CD4-positive, CD25-positive, alpha-beta regulatory T cell (primary cell): ENCODE measurements at regions not wholly inside any gene's neighbourhood (a gene's known extent, or its start where the extent isn't known, plus 50 kb on each side); places are given as distances from the start of the nearest gene placed in this dataset.

ENCODE experiments used
- ATAC-seq, 2 donors: fragments of 150-1000 bp; cut with Tn5 transposase; one replicate each; pipeline ENCODE4 v1.10.0; 2021; ENCODE audit warnings: low read depth in 2 of 2, moderate number of reproducible peaks in 2 of 2, moderate library complexity in 1 of 2
- DNase-seq, 3 donors: peaks; one replicate each; pipeline versions ENCODE4 v3.0.0 to v3.0.0-alpha.2; 2012 to 2022; ENCODE audit warnings: mixed read lengths in 1 of 3
- H3K27ac ChIP-seq: one replicate; pipeline ENCODE4 v1.7.0; 2013; ENCODE audit warnings: mild to moderate bottlenecking, low read length; ENCODE audit not compliant: insufficient read depth, poor library complexity, severe bottlenecking
- H3K27me3 ChIP-seq: one replicate; pipeline ENCODE4 v1.7.0; 2013; ENCODE audit warnings: low read length; ENCODE audit not compliant: control insufficient read depth, insufficient read depth
- H3K36me3 ChIP-seq: one replicate; pipeline ENCODE4 v1.7.0; 2013; ENCODE audit warnings: mild to moderate bottlenecking, low read length, moderate library complexity; ENCODE audit not compliant: control insufficient read depth, insufficient read depth
- H3K4me1 ChIP-seq: 2 replicates; pipeline ENCODE4 v1.7.0; 2013; ENCODE audit warnings: mild to moderate bottlenecking, low read length; ENCODE audit not compliant: insufficient read depth, control insufficient read depth, poor library complexity, severe bottlenecking
- H3K4me3 ChIP-seq: one replicate; pipeline ENCODE4 v1.7.0; 2013; ENCODE audit warnings: low read depth, mild to moderate bottlenecking, low read length, moderate library complexity
- H3K9me3 ChIP-seq, 2 experiments: 1 replicate in 1 of 2; 2 replicates in 1 of 2; pipeline ENCODE4 v1.7.0; 2013; ENCODE audit warnings: low read length in 2 of 2, mild to moderate bottlenecking in 1 of 2, moderate library complexity in 1 of 2; ENCODE audit not compliant: control insufficient read depth in 2 of 2
- H3K27ac Mint-ChIP-seq, 3 donors: one replicate each; pipeline ENCODE4 v1.8.0; 2020 to 2022; ENCODE audit warnings: mild to moderate bottlenecking in 3 of 3, mixed read lengths in 3 of 3, moderate library complexity in 2 of 3
- H3K27me3 Mint-ChIP-seq: one replicate; pipeline ENCODE4 v1.8.0; 2022; ENCODE audit warnings: mild to moderate bottlenecking, mixed read lengths
- H3K36me3 Mint-ChIP-seq: one replicate; pipeline ENCODE4 v1.8.0; 2020; ENCODE audit warnings: mixed read lengths
- H3K4me1 Mint-ChIP-seq, 4 donors: one replicate each; pipeline ENCODE4 v1.8.0; 2020 to 2022; ENCODE audit warnings: mixed read lengths in 4 of 4, mild to moderate bottlenecking in 1 of 4
- H3K4me3 Mint-ChIP-seq, 4 donors: one replicate each; pipeline ENCODE4 v1.8.0; 2020 to 2022; ENCODE audit warnings: mild to moderate bottlenecking in 4 of 4, mixed read lengths in 4 of 4, moderate library complexity in 3 of 4
- H3K9me3 Mint-ChIP-seq, 7 donors: one replicate each; pipeline ENCODE4 v1.8.0; 2020 to 2022; ENCODE audit warnings: mixed read lengths in 7 of 7, mild to moderate bottlenecking in 3 of 7, moderate library complexity in 2 of 7

DNA sequence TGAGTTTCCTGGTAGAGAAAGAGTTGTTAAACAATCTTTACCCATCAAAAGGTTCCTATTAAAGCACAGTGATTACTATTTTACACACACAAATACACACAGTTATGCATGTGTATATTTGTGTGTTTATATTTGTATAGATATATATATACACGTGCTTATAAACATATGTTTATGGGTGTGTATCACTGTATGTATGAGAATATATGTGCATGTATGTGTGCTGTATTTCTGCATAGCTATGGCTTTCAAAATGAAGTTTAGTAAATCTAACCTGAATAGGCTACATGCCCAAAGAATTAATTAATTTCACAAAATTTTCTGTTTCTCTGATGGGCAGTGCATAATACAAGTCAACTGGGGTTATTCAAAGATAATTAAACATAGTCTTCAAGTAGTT is 723.1 kb upstream of the KIRREL3 start:
- Histone ChIP-seq H3K4me1 (no peaks in the 10 kb centered on the region), H3K9me3 (no peaks in the 10 kb centered on the region), H3K27ac (no peak overlapping the region), H3K27me3 (no peaks in the 10 kb centered on the region), H3K4me3 (no peak overlapping the region), H3K36me3 (no peaks in the 10 kb centered on the region)
- Mint-ChIP-seq H3K27me3 (no peaks in the 10 kb centered on the region), H3K36me3 (no peaks in the 10 kb centered on the region), H3K4me1 (no peaks in the 10 kb centered on the region), H3K27ac (no peak overlapping the region), H3K9me3 (peaks cover 0 to 4% (median 0%) of the 10 kb centered on the region in 7 donors), H3K4me3 (no peak overlapping the region)
- no peak for ATAC-seq
- no peak for DNase-seq

GRCh38 chr11:127713226-127713625 is 712.7 kb upstream of the KIRREL3 start:
- no peak overlapping the region for H3K27ac ChIP-seq
- no peak overlapping the region for H3K4me3 ChIP-seq
- ATAC-seq = no peak
- H3K27me3 Mint-ChIP-seq = peaks cover 3% of the 10 kb centered on the region
- no peaks in the 10 kb centered on the region for H3K4me1 Mint-ChIP-seq
- no peaks in the 10 kb centered on the region for H3K4me1 ChIP-seq
- no peaks in the 10 kb centered on the region for H3K36me3 ChIP-seq
- no peak overlapping the region for H3K4me3 Mint-ChIP-seq
- H3K36me3 Mint-ChIP-seq = no peaks in the 10 kb centered on the region
- H3K9me3 Mint-ChIP-seq = peaks cover 0 to 5% (median 1%) of the 10 kb centered on the region in 7 donors
- no peaks in the 10 kb centered on the region for H3K9me3 ChIP-seq
- no peak for DNase-seq
- no peak overlapping the region for H3K27ac Mint-ChIP-seq
- no peaks in the 10 kb centered on the region for H3K27me3 ChIP-seq

DNA sequence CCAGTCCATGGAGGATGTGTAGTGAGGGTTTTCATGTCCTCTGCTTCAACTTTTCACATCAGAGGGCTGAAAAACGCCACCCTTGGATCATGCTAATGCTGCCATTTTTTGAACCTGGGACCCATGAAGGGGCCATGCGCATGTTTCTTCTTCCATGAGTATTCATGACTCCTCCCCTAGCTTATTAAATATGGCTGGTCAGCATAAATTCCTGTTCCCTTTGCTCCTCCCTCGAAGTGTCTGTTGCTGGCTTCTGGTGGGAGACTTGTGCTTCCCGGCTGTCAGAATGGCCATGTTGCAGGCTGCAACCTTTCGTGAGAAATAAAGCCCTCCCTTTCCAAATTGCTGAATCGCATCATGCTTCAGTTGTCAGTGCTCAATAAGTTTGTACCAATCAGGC is 711.2 kb upstream of the KIRREL3 start:
- no peak overlapping the region for H3K27ac Mint-ChIP-seq
- DNase-seq = no peak
- H3K36me3 Mint-ChIP-seq = no peaks in the 10 kb centered on the region
- no peak overlapping the region for H3K4me3 Mint-ChIP-seq
- no peaks in the 10 kb centered on the region for H3K4me1 ChIP-seq
- H3K9me3 ChIP-seq = no peaks in the 10 kb centered on the region
- H3K27me3 ChIP-seq = no peaks in the 10 kb centered on the region
- H3K4me3 ChIP-seq = no peak overlapping the region
- peaks cover 0 to 5% (median 1%) of the 10 kb centered on the region in 7 donors for H3K9me3 Mint-ChIP-seq
- H3K27ac ChIP-seq = no peak overlapping the region
- no peaks in the 10 kb centered on the region for H3K36me3 ChIP-seq
- H3K27me3 Mint-ChIP-seq = peaks cover 4% of the 10 kb centered on the region
- no peak for ATAC-seq
- no peaks in the 10 kb centered on the region for H3K4me1 Mint-ChIP-seq

GRCh38 chr11:127710831-127711230 is 710.3 kb upstream of the KIRREL3 start:
- no peaks in the 10 kb centered on the region for H3K36me3 Mint-ChIP-seq
- no peaks in the 10 kb centered on the region for H3K4me1 ChIP-seq
- peaks cover 4% of the 10 kb centered on the region for H3K27me3 Mint-ChIP-seq
- H3K27me3 ChIP-seq = no peaks in the 10 kb centered on the region
- H3K9me3 Mint-ChIP-seq = peaks cover 0 to 3% (median under 1%) of the 10 kb centered on the region in 7 donors
- no peaks in the 10 kb centered on the region for H3K4me1 Mint-ChIP-seq
- no peak for ATAC-seq
- H3K4me3 Mint-ChIP-seq = no peak overlapping the region
- no peak overlapping the region for H3K4me3 ChIP-seq
- no peak overlapping the region for H3K27ac ChIP-seq
- no peaks in the 10 kb centered on the region for H3K36me3 ChIP-seq
- DNase-seq = no peak
- no peaks in the 10 kb centered on the region for H3K9me3 ChIP-seq
- no peak overlapping the region for H3K27ac Mint-ChIP-seq

GRCh38 chr11:127709960-127710359 is 709.4 kb upstream of the KIRREL3 start:
- Histone ChIP-seq H3K27me3 (no peaks in the 10 kb centered on the region), H3K27ac (no peak overlapping the region), H3K9me3 (no peaks in the 10 kb centered on the region), H3K4me1 (no peaks in the 10 kb centered on the region), H3K4me3 (no peak overlapping the region), H3K36me3 (no peaks in the 10 kb centered on the region)
- ATAC-seq (no peak), DNase-seq (no peak)
- Mint-ChIP-seq H3K36me3 (no peaks in the 10 kb centered on the region), H3K9me3 (peaks cover 0 to 5% (median 0%) of the 10 kb centered on the region in 7 donors), H3K4me3 (no peak overlapping the region), H3K4me1 (no peaks in the 10 kb centered on the region), H3K27ac (no peak overlapping the region), H3K27me3 (peaks cover 4% of the 10 kb centered on the region)

- H3K27me3 Mint-ChIP-seq = no peaks in the 10 kb centered on the region
- H3K4me3 Mint-ChIP-seq = no peak overlapping the region
- Histone ChIP-seq H3K27ac (no peak overlapping the region), H3K4me1 (no peaks in the 10 kb centered on the region), H3K27me3 (no peaks in the 10 kb centered on the region), H3K36me3 (no peaks in the 10 kb centered on the region), H3K4me3 (no peak overlapping the region), H3K9me3 (no peaks in the 10 kb centered on the region)
- no peak overlapping the region for H3K27ac Mint-ChIP-seq
- no peaks in the 10 kb centered on the region for H3K4me1 Mint-ChIP-seq
- H3K36me3 Mint-ChIP-seq = no peaks in the 10 kb centered on the region
- peaks cover 0 to 1% (median 0%) of the 10 kb centered on the region in 7 donors for H3K9me3 Mint-ChIP-seq
- ATAC-seq (no peak), DNase-seq (no peak)
Measured at GRCh38 chr11:127693686-127694085, 693.1 kb upstream of the KIRREL3 start.

DNA sequence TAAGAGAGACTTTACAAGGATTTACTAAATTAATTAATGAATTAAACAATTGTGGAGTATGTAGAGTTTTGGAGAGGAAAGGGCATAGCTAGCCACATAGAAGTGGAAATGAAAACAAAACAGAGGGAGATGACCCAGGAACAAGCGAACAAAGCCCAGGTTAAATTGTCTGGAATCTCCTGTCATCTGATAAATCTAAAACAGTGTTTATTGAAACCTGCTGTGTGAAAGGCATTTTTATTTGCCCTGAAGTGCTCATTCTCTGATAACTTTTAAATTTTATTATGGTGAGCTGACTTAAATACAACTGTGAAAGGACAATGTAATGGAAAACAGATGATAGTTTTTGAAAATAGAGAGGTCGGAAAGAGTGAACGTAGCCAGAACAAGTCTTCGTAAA is 682.8 kb upstream of the KIRREL3 start:
- H3K4me1 ChIP-seq = no peaks in the 10 kb centered on the region
- no peak overlapping the region for H3K27ac Mint-ChIP-seq
- H3K4me1 Mint-ChIP-seq = no peaks in the 10 kb centered on the region
- H3K27me3 ChIP-seq = no peaks in the 10 kb centered on the region
- H3K9me3 Mint-ChIP-seq = peaks cover 0 to 9% (median 2%) of the 10 kb centered on the region in 7 donors
- H3K4me3 Mint-ChIP-seq = no peak overlapping the region
- H3K4me3 ChIP-seq = no peak overlapping the region
- no peaks in the 10 kb centered on the region for H3K9me3 ChIP-seq
- H3K27me3 Mint-ChIP-seq = no peaks in the 10 kb centered on the region
- no peak overlapping the region for H3K27ac ChIP-seq
- no peaks in the 10 kb centered on the region for H3K36me3 Mint-ChIP-seq
- ATAC-seq = no peak
- H3K36me3 ChIP-seq = no peaks in the 10 kb centered on the region
- no peak for DNase-seq

- Histone ChIP-seq H3K4me3 (no peak overlapping the region), H3K27me3 (no peaks in the 10 kb centered on the region), H3K4me1 (no peaks in the 10 kb centered on the region), H3K27ac (no peak overlapping the region), H3K9me3 (no peaks in the 10 kb centered on the region), H3K36me3 (no peaks in the 10 kb centered on the region)
- no peak for DNase-seq
- no peak for ATAC-seq
- no peak overlapping the region for H3K27ac Mint-ChIP-seq
- peaks cover 0 to 9% (median 1%) of the 10 kb centered on the region in 7 donors for H3K9me3 Mint-ChIP-seq
- no peaks in the 10 kb centered on the region for H3K4me1 Mint-ChIP-seq
- H3K4me3 Mint-ChIP-seq = no peak overlapping the region
- no peaks in the 10 kb centered on the region for H3K27me3 Mint-ChIP-seq
- no peaks in the 10 kb centered on the region for H3K36me3 Mint-ChIP-seq
Measured at GRCh38 chr11:127679816-127680545, 679.4 kb upstream of the KIRREL3 start.
